Right hindlimb (tissue), 1 donor: ENCODE measurements at regions not wholly inside any gene's neighbourhood (a gene's known extent, or its start where the extent isn't known, plus 50 kb on each side); places are given as distances from the start of the nearest gene placed in this dataset.
"Not testable (repeated sequence)": the region's sequence is repeated elsewhere in the genome, so short reads cannot be mapped to it uniquely, and the experiment has no call there.

Source experiments
- DNase-seq: peaks from one replicate; pipeline ENCODE4 v3.0.0-alpha.2; 2018

DNA sequence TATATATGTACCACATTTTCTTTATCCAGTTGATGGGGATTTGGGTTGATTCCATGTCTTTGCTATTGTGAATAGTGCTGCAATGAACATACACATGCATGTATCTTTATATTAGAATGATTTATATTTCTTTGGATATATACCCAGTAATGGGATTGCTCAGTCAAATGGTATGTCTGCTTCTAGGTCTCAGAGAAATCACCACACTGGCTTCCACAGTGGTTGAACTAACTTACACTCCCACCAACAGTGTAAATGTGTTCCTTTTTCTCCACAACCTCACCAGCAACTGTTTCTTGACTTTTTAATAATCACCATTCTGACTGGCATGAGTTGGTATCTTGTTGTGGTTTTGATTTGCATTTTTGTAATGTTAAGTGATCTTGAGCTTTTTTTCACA lies 452.2 kb upstream of the FLRT2 start:
- not testable (repeated sequence) for DNase-seq

GRCh38 chr14:85079842-85080730 lies 449.9 kb upstream of the FLRT2 start:
- DNase-seq, result peak; percentile 14

GRCh38 chr14:85084344-85084743 lies 445.6 kb upstream of the FLRT2 start:
- no peak for DNase-seq

DNA sequence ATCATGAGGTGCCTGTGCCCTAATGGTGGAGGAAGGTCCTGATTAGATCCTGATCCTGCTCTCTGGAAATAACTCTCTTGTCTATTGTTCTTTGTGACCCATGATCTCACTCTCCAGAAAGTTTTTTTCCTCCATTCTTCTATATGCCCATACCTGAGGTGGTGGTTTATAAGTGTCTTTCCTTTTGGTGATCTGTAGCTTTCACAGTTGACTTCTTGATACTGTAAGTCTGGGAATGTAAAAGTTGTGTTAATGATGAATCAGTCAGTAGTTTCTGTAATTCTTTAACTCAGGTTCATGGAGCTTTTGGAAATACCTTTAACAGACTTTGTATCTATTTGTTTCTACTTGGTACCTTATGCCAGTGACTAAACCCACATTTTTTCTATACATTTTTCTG lies 444.0 kb upstream of the FLRT2 start:
- DNase-seq, result no peak

DNA sequence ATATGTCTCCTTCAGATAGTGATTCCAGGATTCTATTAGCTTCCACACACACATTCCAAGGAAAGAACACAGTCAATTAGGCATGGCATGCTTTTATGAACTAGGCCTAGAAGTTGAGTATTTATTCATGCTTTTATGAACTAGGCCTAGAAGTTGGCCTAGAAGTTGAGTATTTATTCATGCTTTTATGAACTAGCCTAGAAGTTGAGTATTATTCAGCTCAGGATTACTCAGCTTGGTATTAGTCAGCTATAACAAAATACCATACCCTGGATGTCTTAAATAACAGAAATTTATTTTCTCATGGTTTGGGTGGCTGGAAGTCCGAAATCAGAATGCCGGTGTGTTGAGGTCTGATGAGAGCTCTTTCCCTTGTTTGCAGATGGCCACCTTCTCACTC lies 442.7 kb upstream of the FLRT2 start:
- no peak for DNase-seq

GRCh38 chr14:85088192-85088591 lies 441.8 kb upstream of the FLRT2 start:
- no peak for DNase-seq

DNA sequence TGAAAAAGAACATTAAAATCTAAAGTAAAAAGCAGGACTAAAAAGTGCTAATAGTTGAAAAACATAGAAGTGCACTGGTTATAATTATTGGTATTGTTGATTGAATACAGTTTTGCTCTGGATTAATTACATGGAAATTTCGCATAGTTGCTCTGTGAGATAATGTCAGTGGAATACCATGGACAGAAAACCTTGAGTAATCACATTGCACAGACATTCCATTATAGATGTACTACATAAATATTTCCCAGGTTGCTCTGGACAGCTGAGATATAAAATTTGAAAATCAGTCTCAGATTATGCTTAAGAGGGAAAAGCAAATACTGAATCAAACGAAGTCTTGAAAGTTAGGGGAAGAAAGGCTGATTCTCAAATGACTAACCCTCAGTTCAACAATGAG lies 439.3 kb upstream of the FLRT2 start:
- no peak for DNase-seq

DNA sequence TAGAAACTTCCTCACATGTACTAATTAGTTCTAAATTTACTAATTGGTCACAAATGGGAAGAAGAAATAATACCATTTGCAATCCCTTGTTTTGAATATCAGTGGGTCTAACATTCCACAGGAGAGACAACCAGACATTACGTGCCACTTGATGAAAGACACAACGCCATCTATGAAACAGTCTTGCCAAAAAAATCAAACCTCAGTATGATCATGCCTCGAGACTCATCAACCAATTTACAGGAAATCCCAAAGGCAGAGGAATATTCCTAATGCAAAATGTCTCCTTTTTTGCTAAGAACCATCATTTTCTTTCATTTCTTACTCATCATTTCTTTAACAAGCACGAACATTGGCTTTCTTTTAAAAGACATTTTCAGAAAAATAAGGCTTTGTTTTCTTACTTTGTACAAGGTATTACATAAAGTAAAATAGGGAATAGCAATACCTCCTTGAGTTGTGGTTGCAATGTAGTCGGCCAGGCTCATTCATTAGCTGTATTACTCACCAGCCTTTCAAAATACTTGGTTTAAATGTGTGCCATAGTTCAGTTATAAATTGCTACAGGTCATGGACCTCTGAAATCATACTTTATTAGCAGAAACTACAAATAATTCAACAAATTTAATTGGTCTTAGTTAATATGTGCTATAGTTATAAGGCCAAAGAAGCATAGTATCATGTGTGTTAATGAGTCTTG lies 436.2 kb upstream of the FLRT2 start:
- no peak for DNase-seq

GRCh38 chr14:85102591-85102990 lies 427.4 kb upstream of the FLRT2 start:
- DNase-seq, result no peak

DNA sequence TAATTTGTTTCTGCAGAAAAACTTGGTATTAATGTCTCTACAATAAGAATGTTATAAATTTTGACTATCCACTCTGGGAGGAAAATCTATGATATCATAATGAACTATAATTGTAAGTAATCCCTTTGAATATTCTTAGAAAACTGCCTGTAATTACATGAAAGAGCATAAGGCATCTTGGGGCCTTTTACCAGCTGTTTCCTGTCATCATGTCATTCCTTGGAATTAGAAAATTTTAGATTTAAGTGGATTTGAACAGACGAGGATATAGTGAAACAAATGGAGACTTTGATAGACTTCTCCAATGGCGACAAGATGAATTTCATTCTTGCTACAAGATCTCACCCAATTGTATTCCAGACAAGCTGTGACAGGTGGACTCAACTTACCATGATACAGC lies 423.4 kb upstream of the FLRT2 start:
- DNase-seq, result no peak

- no peak for DNase-seq
Measured at GRCh38 chr14:85112762-85113161, 417.2 kb upstream of the FLRT2 start.

DNA sequence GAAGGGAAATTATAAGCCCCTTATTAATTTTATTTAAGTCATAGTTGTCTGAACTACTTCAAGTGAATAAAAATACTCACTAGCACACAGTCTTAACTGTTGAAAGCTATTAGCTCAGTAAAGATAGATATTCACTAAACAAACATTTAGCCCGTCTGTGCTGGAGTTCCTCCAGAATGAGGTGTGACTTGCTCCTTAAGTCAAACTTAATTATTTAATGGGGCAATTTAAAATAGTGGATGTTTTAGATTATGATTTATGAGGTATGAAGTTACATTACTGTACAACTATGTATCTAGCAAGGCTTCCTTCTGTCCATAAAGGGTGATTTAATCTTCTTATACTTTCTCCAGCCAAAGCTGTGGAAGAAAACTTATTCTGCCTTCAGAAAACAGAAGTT lies 414.0 kb upstream of the FLRT2 start:
- DNase-seq, result no peak

GRCh38 chr14:85118274-85118673 lies 411.7 kb upstream of the FLRT2 start:
- no peak for DNase-seq

DNA sequence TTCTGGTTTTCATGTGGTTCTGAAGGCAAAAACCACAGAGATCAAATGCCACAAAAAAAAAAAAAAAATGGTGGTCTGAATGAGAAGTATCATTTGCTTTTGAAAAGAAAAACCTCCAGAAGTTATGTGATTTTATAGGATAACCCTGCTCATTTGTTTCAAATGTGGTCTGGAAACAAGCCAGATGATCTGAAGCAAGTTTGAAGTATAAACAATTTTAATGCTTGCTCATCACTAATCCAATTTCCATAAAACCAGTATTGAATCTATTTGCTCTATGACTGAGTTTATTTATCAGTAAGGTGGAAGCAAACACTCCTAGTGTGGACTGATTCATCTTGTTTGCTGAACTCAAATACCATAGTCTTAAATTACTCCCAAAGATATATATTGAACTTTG lies 407.3 kb upstream of the FLRT2 start:
- DNase-seq, result no peak

- DNase-seq, result no peak
Measured at GRCh38 chr14:85123755-85124154, 406.2 kb upstream of the FLRT2 start.

- no peak for DNase-seq
Measured at GRCh38 chr14:85124631-85125290, 405.2 kb upstream of the FLRT2 start.

DNA sequence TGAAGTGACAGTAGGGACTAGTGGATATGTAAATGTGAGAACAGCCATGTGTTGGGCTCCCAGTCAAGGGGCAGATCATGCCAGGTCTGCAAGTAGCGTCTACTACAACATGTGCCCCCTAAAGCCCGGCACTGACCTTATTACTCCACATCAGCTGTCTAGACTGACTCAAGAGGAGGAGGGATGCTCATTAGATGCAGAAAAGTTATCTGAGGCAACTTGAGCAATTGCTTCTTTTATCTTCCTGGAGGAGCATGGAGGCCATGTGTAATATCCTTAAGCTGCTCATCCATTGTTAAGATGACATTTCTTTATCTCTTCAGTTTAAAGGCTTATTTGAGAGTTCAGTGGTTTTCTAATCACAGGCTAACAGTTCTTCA lies 404.7 kb upstream of the FLRT2 start:
- DNase-seq, result no peak

DNA sequence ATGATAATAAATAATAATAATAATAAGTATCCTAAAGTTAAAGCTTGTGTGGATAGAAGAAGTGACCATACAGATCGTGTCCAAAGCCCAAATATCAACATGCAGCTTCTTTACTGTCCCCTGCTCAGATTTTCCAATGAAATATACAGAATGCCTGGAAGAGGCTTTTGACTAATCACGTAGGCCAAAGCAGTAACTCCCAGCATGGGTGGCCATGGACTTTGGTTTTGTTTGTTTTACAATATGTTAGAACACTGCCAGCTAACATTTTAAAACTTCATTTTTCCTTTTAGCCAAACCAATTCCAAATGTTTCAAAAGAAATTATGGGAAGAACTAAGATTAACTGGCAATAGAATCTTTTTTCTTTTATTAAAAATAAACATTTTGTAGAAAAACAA lies 400.0 kb upstream of the FLRT2 start:
- DNase-seq, result no peak

DNA sequence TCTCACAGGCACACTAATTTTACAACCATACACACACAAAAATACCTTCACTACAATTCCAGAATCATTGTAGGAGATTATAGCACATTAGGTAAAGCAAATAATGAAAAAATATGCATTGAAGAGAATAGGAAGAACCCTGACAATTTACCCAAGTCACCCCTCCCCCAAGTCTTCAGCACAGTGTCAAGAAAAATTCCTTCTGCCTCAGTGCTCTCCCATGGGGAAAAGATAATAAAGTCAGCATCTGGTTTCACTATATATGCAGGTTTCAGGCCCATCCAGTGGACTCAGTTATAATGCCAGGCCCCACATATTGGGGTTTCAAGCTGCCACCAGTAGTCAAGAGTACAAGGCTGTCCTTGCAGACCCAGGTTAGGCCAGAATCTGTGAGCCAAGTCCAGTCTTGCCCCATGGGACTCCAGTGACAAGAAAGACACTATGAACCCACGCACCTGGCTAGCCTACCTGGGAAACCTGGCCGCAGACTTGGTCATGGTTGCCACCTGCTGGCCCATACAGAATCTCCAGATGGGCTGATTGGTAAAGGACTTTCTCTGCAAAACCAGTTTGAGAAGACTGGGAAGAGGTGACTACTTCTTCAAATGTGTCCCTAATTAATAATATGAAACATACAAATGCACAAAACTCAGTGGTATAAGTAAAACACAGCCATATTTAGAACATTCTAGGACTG lies 398.6 kb upstream of the FLRT2 start:
- DNase-seq, result no peak

DNA sequence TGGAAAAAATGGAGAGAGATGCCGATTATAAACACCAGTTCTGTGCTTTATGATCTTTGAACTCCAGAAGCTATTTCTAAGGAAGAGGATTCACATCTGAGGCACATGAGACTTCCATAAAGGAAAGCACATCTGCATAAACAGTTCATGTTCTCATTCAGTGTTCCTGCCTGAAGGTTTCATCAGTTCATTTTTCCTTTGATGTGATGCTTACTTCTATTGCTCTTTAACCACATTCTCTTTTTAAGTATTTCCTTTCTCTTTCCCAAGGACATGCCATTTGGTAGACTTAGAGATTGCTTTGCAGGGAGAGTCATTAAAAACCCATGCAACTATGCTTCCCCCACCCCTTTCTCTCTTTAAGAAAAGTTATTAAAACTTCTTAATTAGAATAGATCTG lies 387.0 kb upstream of the FLRT2 start:
- DNase-seq, result no peak

- DNase-seq, result no peak
Measured at GRCh38 chr14:85146779-85147178, 383.2 kb upstream of the FLRT2 start.

DNA sequence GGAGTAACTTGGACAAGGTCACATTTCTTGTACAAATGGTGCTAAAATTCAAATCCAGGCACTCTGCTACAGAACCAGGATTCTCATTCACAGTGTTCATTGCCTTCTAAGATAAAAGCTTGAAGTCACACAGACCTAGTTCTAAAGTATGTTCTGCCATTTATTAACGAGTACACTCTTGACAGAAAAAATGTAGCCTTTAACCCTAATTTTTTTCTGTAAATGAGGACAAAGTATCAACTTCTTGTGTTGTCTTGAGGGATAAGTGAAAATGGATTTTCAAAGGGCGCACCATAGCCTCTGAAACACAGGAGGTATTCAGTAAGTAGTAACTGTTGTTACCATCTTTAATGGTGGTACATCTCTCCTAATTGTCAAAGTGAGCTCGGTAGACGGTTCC lies 379.8 kb upstream of the FLRT2 start:
- DNase-seq, result no peak

GRCh38 chr14:85154714-85155113 lies 375.2 kb upstream of the FLRT2 start:
- no peak for DNase-seq
